ENCODE measurements at regions not wholly inside any gene's neighbourhood (a gene's known extent, or its start where the extent isn't known, plus 50 kb on each side); places are given as distances from the start of the nearest gene placed in this dataset.

DNA sequence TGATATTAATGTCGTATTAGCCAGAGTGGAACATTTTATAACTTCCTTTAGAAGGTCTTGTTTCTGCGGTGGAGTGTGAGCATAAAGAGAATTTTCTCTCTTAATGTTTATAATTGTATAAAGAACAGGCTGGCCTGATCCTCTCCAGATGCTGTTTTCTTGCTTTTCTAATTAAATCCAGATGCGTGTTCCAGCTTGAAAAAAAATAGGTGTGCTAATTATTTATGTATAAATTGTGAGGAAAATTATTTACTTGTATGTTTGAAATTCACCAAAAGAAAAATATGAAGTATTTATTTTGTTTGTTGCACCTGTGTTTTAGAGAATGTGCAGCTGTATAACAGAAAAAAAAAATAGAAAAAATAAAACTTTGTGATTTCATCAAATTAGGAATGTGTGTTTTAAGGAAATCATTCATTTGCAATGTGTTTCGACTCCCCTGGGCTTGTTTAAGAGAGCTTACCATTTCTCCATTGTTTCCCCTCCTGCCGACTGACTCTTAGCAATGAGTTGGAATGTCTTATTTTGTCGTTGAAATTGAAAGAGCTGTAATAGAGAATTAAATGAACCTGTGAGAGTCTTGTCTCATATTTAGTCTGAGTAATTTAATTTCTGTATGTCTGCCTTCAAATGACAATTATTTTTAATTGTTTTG is 220.1 kb upstream of the NXPH2 start:
- TF ChIP-seq, protein P1, sequence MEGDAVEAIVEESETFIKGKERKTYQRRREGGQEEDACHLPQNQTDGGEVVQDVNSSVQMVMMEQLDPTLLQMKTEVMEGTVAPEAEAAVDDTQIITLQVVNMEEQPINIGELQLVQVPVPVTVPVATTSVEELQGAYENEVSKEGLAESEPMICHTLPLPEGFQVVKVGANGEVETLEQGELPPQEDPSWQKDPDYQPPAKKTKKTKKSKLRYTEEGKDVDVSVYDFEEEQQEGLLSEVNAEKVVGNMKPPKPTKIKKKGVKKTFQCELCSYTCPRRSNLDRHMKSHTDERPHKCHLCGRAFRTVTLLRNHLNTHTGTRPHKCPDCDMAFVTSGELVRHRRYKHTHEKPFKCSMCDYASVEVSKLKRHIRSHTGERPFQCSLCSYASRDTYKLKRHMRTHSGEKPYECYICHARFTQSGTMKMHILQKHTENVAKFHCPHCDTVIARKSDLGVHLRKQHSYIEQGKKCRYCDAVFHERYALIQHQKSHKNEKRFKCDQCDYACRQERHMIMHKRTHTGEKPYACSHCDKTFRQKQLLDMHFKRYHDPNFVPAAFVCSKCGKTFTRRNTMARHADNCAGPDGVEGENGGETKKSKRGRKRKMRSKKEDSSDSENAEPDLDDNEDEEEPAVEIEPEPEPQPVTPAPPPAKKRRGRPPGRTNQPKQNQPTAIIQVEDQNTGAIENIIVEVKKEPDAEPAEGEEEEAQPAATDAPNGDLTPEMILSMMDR (IDR thresholded peaks at IDR 0.05; ENCODE audit: low read depth, low read length) = no peak
- no peak for TF ChIP-seq EZH2phosphoT487 (IDR thresholded peaks at IDR 0.05; ENCODE audit: low read depth)

Data from OCI-LY3 (cell line).